ENCODE measurements at regions not wholly inside any gene's neighbourhood (a gene's known extent, or its start where the extent isn't known, plus 50 kb on each side); places are given as distances from the start of the nearest gene placed in this dataset.

GRCh38 chr10:50987934-50988333, 86.4 kb upstream of the PRKG1 start:
- Histone ChIP-seq H3K9me3 (no peaks in the 10 kb centered on the region), H3K27me3 (peaks cover 0 to 30% (median 0%) of the 10 kb centered on the region in 7 donors), H3K4me1 (peaks cover 0 to 14% (median 2%) of the 10 kb centered on the region in 9 donors), H3K27ac (no peak overlapping the region), H3K36me3 (no peaks in the 10 kb centered on the region), H3K4me3 (no peak overlapping the region)
- DNase-seq: no peak
- intact Hi-C loops (cut with DNase I): loop anchor here in 1 of 10 donors (5.0 kb wide), 1 partner anchor 1499 kb away; no protein-coding TSS in a partner anchor
- no peak for ATAC-seq
- 93 to 94% methylated on average over 2 of the region's 2 CpGs for WGBS, 2 donors
- no peak for TF ChIP-seq CTCF (IDR thresholded peaks at IDR 0.05)

GRCh38 chr10:50988792-50989191, 85.5 kb upstream of the PRKG1 start:
- peak overlapping the region in 7 of 10 donors; percentile 5 to 94 (median 41) for H3K27ac ChIP-seq

GRCh38 chr10:50990568-50991455, 83.5 kb upstream of the PRKG1 start:
- ATAC-seq (peak; percentile 7 to 68 (median 40)), DNase-seq (peak; percentile 49 to 65)
- H3K27me3 ChIP-seq: peaks cover 0 to 42% (median 0%) of the 10 kb centered on the region in 7 donors
- intact Hi-C loops (cut with DNase I): loop anchor here in 2 of 10 donors (10.0 kb wide), 2 partner anchors 714 to 964 kb away; no protein-coding TSS in a partner anchor
- no peaks in the 10 kb centered on the region for H3K9me3 ChIP-seq
- H3K4me1 ChIP-seq: peaks cover 0 to 27% (median 13%) of the 10 kb centered on the region in 9 donors
- H3K36me3 ChIP-seq: no peaks in the 10 kb centered on the region
- H3K4me3 ChIP-seq: peak overlapping the region; percentile 50 to 88 (median 72)
- no peak for TF ChIP-seq CTCF (IDR thresholded peaks at IDR 0.05)
- H3K27ac ChIP-seq: peak overlapping the region; percentile 82 to 95 (median 90)
- 1% methylated on average over 49 of the region's 49 CpGs for WGBS, 2 donors

More at GRCh38 chr10:50988792-50989191, 85.5 kb upstream of the PRKG1 start:
- DNase-seq: no peak
- intact Hi-C loops (cut with DNase I): loop anchor here in 1 of 10 donors (5.0 kb wide), 1 partner anchor 1499 kb away; no protein-coding TSS in a partner anchor
- WGBS, 2 donors: 19 to 24% methylated on average over 4 of the region's 4 CpGs
- H3K9me3 ChIP-seq: no peaks in the 10 kb centered on the region
- TF ChIP-seq CTCF (IDR thresholded peaks at IDR 0.05): peak in 8 of 9 donors; percentile 15 to 63 (median 46)
- peaks cover 0 to 20% (median 6%) of the 10 kb centered on the region in 9 donors for H3K4me1 ChIP-seq
- no peaks in the 10 kb centered on the region for H3K36me3 ChIP-seq
- ATAC-seq: no peak
- peaks cover 0 to 39% (median 0%) of the 10 kb centered on the region in 7 donors for H3K27me3 ChIP-seq
- H3K4me3 ChIP-seq: peak overlapping the region in 7 of 10 donors; percentile 9 to 79 (median 71)
